ENCODE measurements at regions not wholly inside any gene's neighbourhood (a gene's known extent, or its start where the extent isn't known, plus 50 kb on each side); places are given as distances from the start of the nearest gene placed in this dataset.

- TF ChIP-seq EZH2phosphoT487 (IDR thresholded peaks at IDR 0.05; ENCODE audit: low read length): no peak
- TF ChIP-seq, protein P1, sequence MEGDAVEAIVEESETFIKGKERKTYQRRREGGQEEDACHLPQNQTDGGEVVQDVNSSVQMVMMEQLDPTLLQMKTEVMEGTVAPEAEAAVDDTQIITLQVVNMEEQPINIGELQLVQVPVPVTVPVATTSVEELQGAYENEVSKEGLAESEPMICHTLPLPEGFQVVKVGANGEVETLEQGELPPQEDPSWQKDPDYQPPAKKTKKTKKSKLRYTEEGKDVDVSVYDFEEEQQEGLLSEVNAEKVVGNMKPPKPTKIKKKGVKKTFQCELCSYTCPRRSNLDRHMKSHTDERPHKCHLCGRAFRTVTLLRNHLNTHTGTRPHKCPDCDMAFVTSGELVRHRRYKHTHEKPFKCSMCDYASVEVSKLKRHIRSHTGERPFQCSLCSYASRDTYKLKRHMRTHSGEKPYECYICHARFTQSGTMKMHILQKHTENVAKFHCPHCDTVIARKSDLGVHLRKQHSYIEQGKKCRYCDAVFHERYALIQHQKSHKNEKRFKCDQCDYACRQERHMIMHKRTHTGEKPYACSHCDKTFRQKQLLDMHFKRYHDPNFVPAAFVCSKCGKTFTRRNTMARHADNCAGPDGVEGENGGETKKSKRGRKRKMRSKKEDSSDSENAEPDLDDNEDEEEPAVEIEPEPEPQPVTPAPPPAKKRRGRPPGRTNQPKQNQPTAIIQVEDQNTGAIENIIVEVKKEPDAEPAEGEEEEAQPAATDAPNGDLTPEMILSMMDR (IDR thresholded peaks at IDR 0.05; ENCODE audit: low read length): no peak
- no peak for TF ChIP-seq EZH2 (optimal IDR thresholded peaks at IDR 0.05; ENCODE audit: low read depth, low read length)
Observed at GRCh38 chr21:20507783-20508182, 490.4 kb upstream of the NCAM2 start.

Data from MM.1S (cell line).